HG02759 (cell line): ENCODE measurements at regions not wholly inside any gene's neighbourhood (a gene's known extent, or its start where the extent isn't known, plus 50 kb on each side); places are given as distances from the start of the nearest gene placed in this dataset.

ENCODE experiments used
- ATAC-seq: cut with Tn5 transposase; IDR thresholded peaks from one replicate; pipeline ENCODE4 v1.9.1; 2021; ENCODE audit warnings: mild to moderate bottlenecking, moderate library complexity; ENCODE audit not compliant: unreplicated experiment

GRCh38 chr20:40978761-40979160 is 49.9 kb upstream of the TOP1 start:
- ATAC-seq: no peak
